SK-N-MC (cell line): ENCODE measurements at regions not wholly inside any gene's neighbourhood (a gene's known extent, or its start where the extent isn't known, plus 50 kb on each side); places are given as distances from the start of the nearest gene placed in this dataset.

Source experiments
- EZH2 ChIP-seq: fragments of 200-600 bp; sonication (generic); IDR thresholded peaks from one replicate; pipeline ENCODE4 v1.6.1; 2017; ENCODE audit warnings: antibody characterized with exemption
- POLR2AphosphoS5 ChIP-seq: IDR thresholded peaks from 2 replicates; pipeline ENCODE4 v1.6.1; 2012; ENCODE audit warnings: mild to moderate bottlenecking, low read depth, low read length, borderline replicate concordance

GRCh38 chr1:57784356-57784755 lies 360.5 kb upstream of the DAB1 start:
- TF ChIP-seq EZH2 (no peak), POLR2AphosphoS5 (no peak)
